Midbrain (tissue), 1 donor: ENCODE measurements at regions not wholly inside any gene's neighbourhood (a gene's known extent, or its start where the extent isn't known, plus 50 kb on each side); places are given as distances from the start of the nearest gene placed in this dataset.
"Not testable (repeated sequence)": the region's sequence is repeated elsewhere in the genome, so short reads cannot be mapped to it uniquely, and the experiment has no call there.

ENCODE experiments used
- DNase-seq: peaks from one replicate; lab custom pipeline; 2025; lab: John Stamatoyannopoulos, UW

DNA sequence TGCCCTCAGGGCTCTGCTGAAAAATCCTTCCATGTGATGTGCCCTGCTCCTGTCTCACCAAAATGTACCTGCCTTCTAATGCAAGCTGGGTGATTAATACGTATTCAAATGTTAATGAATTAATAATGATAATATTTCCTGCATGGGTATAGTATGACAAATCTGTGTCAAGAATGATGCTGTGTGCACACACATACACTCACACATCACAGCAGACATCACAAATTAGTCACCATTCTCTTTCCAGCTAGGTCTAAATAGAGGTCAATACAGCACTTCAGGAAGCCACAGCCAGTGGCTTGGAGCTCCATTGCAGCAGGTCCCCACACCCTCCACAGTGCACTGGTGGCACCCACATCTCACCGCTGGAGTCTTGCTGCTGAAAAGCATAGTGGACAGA, 681.2 kb upstream of the NRP1 start:
- DNase-seq: no peak

GRCh38 chr10:34013235-34013634, 678.8 kb upstream of the NRP1 start:
- DNase-seq: no peak

- DNase-seq: no peak
These were observed 676.4 kb upstream of the NRP1 start for GRCh38 chr10:34010891-34011290.

GRCh38 chr10:34010228-34010627, 675.8 kb upstream of the NRP1 start:
- not testable (repeated sequence) for DNase-seq

DNA sequence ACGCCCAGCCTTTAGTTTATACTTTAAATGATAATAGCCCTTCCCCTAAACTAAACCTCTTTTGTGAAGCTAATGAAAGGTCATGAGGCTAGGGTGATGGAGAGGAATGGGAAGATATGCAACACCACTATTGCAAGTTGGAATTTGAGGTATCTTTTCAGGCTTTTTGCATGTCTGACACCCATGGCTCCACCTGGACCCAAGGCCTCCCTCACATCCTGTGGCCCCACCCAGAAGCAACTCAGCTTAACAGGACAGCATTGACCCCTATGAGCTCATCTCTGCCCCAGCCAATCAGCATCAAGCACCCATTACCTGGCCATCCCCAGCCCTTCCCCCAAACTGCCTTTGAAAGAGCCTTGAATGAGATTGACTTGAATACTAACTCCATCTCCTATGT, 674.2 kb upstream of the NRP1 start:
- DNase-seq: no peak

- no peak for DNase-seq
These were observed 672.0 kb upstream of the NRP1 start for GRCh38 chr10:34006471-34006870.

DNA sequence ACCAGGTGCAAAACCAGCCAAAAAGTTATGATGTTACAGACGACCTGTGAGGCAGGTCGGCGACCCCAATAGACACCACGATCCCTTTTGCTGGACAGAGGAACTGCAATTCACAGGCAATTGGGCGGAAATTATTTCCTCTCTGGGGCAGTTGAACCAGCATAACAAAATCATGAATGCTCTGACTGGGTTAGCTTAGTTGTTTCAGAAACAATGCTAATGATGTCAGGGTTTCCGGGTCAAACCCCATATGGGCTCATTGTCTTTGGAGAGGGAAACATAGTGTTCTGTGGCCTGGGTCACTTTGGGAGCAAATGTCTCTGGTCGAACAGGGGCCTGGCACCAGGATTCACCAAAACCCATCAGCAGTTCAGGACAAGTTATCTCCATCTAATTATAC, 669.1 kb upstream of the NRP1 start:
- no peak for DNase-seq

- DNase-seq: no peak
These were observed 668.4 kb upstream of the NRP1 start for GRCh38 chr10:34002896-34003295.

DNA sequence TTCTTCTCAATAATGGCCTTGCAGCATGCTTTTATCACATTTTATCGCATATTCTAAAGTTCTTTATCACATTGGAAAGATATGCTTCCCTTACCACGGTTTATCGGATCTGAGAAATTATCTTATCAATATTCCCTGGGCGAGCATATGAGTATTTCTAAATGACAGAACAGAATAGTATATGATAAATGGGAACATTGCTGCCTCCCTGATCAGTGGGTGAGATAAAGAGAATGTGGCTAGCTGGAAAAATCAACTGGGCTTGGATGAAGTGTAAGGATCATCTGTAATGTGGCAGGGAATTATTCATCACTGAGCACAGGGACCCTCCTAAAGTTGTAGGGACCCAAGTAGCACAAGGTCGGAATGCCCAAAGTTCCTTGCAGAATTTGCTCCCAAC, 667.4 kb upstream of the NRP1 start:
- DNase-seq: no peak

DNA sequence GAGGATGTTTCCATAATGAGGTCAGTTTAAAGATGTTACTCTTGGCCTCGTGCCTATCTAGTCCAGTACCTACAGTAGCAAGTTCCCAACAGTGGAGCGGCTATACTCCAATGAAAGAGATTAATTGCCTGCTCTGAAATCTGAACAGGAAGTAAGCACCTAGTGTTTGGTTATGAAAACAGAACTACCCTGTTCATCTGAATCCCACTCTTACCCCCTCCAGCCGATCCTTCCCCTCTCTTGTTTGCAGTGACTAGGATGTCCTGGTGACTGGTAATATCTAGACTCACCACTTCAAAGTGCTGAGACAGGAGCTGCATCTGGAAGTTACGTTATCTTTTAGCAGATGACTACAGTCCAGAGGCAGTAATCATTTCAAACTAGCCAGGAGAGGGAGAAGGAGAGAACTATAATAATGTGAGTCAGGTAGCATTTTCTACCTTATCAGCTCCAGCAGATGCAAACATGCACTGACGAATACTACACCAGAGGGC, 666.7 kb upstream of the NRP1 start:
- no peak for DNase-seq

- DNase-seq: no peak
These were observed 659.5 kb upstream of the NRP1 start for GRCh38 chr10:33993917-33994316.

GRCh38 chr10:33991924-33992323, 657.5 kb upstream of the NRP1 start:
- no peak for DNase-seq

DNA sequence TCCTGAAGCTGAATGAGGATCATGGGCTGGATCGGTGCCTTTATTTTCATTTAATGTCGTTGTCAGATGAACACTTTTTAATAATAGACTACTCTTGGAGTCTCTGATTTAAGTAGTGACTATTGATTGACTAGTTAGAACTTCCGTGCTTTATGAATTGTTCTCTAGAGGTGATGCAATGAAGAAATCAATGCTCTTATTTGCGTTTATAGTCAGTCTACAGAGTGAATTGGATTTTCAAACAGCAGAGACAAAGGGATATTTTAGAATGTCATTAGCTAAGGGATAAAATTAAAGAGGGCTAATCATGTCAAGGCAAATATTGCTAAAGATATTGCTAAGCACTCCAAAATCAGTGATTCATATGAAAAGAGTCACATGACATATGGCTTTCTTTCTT, 652.0 kb upstream of the NRP1 start:
- DNase-seq: no peak

- DNase-seq: no peak
These were observed 651.5 kb upstream of the NRP1 start for GRCh38 chr10:33986016-33986415.

GRCh38 chr10:33982995-33983394, 648.5 kb upstream of the NRP1 start:
- DNase-seq: no peak

DNA sequence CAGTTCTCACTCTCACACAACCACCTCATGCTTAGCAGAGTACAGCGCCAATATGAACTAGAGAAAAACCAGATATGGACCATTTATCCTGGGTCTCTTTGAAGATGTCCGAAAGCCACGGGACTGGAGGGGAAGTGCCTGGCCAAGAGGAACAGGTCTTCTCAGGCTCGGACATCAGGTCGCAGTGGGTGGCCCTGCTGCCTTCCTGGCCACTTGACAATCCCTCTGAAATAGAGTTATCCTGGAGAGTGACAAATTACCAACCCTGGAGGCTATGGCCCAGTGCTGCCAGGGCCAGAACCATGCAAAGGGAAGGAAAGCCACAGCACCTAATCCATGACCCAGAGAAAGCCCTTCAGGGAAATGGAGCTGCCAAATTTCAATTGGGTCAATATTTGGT, 646.8 kb upstream of the NRP1 start:
- DNase-seq: no peak

DNA sequence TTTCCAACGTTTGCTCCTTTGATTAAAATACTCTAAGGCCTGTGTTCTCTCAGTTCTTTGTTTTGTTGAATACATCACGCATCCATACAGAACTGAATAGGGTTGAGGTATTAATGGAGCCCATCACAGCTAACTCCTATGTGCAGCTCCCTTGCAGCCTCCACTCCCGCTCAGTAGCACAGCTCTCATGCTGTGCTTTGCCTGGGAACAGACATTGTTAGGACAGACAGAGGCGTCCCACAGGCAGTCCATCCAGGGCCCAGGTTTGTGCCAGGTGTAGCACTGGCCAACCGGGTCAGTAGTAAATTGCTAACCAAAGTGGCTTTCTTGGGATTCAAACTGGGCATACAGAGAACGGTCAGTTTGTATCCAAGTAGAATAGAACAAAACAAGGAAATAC, 644.7 kb upstream of the NRP1 start:
- DNase-seq: no peak

- no peak for DNase-seq
These were observed 641.0 kb upstream of the NRP1 start for GRCh38 chr10:33975481-33975880.

GRCh38 chr10:33974976-33975478, 640.6 kb upstream of the NRP1 start:
- no peak for DNase-seq

GRCh38 chr10:33968983-33969382, 634.5 kb upstream of the NRP1 start:
- no peak for DNase-seq

DNA sequence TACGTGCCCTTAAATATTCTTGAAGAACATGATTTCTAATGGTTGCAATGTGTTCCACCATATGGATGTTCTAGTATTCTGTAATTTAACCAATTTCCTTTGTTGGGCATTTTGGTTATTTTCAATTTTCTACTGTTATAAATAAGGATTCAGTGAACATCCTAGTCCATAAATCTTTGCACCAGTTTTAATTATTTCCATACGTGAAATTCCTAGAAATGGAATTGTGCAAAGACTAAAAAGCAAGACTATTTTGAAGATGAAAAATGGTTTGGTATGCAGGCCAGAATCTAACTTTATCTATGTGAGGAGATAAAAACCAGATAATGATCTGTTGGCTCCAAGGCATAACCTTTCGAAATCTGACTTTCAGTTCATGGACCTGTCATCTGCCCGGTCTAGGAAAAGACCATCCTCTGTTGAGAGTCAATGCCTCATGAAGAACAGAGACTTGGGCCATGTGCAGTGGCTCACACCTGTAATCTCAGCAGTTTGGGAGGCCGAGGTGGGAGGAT, 633.2 kb upstream of the NRP1 start:
- no peak for DNase-seq

DNA sequence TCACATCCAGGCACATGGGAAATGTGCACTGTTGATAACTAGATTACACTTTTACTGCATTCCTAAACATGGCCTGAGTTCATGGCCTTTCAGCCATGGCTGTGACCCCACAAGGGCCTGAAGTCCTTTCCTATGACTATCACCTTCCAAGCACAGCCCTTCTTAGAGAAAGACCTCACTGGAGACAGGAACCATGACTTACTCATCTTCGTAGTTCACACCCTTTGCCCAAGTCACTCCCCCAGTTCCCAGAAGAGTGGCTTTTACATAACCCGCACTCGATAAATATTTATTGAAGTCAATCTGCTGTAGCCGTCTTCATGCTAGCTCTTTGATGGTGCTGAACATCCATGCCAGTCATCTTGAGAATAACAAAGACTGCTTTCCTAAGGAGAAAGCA, 632.5 kb upstream of the NRP1 start:
- no peak for DNase-seq

- DNase-seq: no peak
These were observed 631.5 kb upstream of the NRP1 start for GRCh38 chr10:33965795-33966581.

- no peak for DNase-seq
These were observed 629.3 kb upstream of the NRP1 start for GRCh38 chr10:33963729-33964128.
